Kidney glomerular epithelial cell (primary cell): ENCODE measurements at regions not wholly inside any gene's neighbourhood (a gene's known extent, or its start where the extent isn't known, plus 50 kb on each side); places are given as distances from the start of the nearest gene placed in this dataset.
"Not testable (repeated sequence)": the region's sequence is repeated elsewhere in the genome, so short reads cannot be mapped to it uniquely, and the experiment has no call there.

Source experiments
- DNase-seq: peaks from one replicate; lab custom pipeline; 2025; lab: John Stamatoyannopoulos, UW

DNA sequence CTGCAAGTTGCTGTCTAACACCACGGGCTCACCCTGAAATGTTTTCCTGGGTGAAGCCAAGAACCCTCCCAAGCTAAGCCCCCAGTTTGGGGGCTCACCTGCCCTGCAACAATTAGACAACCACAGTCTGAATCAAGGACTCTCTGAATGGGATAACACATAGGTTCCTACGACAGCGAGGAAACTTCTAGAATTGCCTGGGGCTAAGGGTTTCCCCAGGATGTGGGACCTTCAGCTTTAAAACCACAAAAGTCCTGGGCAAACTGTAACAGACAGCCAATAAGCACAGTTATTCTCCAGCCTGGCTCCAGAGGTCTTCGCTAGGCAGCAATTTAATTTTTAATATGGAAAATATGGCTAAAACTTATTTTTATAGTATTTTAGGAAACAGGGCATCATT lies 162.6 kb downstream of the PRKX start:
- DNase-seq: no peak

GRCh38 chrX:3550160-3550751 lies 163.2 kb downstream of the PRKX start:
- DNase-seq: no peak

DNA sequence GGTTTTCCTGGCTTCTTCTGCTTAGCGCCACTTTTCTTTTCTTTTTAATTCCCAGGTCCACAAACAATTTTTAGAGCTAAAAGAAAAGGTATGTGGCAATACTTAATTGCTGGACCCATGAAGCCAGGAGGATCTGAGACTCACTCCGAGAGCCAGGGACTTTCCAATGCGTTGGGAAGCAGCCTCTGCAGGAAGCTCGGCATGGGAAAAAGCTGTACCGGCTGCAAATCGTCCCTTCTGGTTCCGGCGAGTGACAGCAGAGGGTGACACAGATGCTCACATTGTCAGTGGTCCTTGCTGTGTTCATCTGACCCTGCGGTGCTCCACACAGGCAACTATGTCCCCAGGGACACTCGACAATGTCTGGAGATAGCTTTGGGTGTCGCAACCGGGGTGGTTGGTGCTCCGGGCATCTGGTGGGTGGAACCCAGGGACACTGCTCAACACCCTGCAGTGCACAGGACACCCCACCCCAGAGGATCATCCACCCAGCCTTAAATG lies 164.0 kb downstream of the PRKX start:
- no peak for DNase-seq

DNA sequence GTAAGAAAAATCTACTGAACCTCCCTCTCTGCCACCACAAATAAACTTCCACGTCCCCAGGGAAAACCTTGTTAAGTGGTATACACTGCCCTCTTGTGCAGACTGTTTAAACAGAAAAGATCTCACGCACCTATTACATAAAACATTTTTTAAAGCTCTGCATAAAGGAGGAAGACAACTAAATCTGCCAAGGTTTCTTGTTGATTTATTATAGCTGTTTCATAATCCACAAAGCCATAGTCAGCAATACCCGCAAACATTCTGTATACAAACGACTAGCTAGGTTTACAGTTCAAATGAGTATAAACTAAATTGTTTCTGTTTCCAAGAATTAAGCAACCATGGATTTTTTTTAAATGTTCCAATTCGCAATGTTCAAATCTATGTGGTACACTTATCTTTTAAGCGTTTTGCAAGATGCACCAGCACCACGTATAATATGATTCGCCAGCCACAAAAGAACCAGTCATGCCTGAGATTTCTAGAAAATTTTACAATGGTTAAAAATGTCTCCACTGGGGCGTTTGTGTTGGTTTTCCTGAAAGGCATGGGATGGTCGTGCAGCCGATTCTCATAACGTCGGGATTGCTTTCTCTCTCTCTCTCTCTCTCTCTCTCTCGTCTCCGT lies 164.6 kb downstream of the PRKX start:
- DNase-seq: peak; percentile 25

GRCh38 chrX:3545901-3546300 lies 167.5 kb downstream of the PRKX start:
- no peak for DNase-seq

DNA sequence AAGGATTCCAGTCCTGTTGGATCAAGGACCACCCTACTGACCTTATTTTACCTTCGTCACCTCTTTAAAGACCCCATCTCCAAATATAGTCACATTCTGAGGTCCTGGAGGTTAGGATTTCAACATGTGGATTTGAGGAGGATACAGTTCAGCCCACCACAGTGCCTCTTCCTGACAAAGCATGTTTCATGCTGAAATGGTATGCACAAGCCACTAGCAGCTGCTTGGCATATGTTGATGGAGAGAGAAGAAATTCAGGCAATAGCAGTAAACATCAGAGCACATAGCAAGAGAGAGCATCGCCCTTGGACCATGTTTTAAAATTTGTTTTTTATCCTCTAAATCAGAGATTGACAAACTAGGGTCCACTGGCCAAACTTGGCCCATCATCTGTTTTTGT lies 172.1 kb downstream of the PRKX start:
- no peak for DNase-seq

DNA sequence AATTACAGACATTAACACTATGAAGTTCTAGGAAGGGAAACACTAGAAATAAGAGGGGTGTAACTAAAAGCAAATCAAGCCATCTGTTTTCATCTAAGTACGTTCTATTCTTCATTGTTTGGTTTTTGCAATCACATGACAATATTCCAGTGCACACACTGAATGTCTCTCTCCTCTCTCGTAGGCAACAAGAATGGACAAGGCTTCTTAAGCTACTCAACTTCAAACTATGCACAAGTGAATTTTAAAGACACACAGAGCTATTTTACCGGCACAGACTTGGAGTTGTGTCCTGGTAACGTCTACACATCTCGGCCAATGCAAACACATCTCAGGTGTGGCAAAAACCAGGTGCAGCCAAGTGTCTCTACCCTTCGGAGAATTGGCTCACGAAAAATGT lies 173.3 kb downstream of the PRKX start:
- no peak for DNase-seq

DNA sequence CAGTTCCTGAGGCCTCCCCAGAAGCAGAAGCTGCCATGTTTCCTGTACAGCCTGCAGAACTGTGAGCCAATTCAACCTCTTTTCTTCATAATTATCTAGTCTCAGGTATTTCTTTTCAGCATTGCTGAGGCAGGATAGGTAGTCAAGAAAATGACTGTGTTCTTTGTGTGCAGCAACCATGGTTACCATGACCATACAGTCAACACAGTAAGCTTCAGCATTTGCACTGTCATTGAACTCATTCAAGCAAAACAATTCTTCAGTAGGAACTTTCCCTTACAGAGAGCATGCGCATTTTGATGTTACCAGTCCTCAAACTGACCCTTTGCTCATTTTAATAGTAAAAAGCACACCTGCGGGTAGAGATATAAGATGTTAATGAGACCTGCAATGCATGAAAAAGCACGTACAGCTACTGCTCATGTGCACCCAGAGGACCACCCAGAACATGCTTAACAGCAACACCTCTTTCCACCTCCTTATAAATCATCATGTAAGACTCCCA lies 180.8 kb downstream of the PRKX start:
- no peak for DNase-seq

DNA sequence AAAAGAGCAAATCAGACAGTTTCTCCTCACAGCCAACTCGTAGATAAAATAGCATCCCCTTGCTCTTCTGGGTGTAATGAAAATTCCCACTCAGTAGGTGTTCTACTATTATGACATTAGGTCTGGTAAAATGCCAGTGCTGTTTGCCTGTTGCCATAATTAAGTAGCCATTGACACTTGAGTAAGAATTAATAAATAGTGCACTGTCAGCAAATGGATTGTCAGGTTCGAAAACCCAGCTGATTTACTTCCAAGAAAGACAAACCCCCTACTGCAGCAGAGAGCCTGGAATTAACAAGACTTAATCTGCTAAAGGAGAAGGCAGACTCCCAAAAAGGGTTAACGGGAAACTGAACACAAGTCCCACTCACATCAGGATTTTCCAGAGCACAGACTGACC lies 182.0 kb downstream of the PRKX start:
- not testable (repeated sequence) for DNase-seq

GRCh38 chrX:3529466-3530010 lies 183.1 kb upstream of the MXRA5 start:
- DNase-seq: no peak

- no peak for DNase-seq
Measured at GRCh38 chrX:3527811-3528210, 181.4 kb upstream of the MXRA5 start.

- DNase-seq: no peak
Measured at GRCh38 chrX:3527166-3527565, 180.7 kb upstream of the MXRA5 start.

GRCh38 chrX:3526731-3527130 lies 180.3 kb upstream of the MXRA5 start:
- no peak for DNase-seq

DNA sequence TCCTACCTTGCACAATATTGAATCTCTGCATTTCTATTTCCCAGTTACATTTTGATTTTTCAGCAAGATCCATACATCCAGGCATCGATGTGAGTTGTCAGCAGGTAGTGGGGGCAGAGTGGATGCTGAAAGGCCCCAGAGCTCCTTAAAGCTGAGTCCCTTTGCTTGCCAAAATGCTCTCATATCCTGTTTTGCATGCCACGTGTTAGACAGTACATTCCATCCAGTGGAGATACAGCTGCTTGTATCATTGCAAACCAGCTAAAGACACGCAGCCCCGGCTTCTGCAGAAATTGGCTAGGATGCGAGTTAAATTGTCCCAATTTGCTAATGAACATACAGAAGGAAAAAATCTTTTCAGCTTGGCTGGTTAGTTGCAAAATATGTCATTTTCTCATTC lies 179.6 kb upstream of the MXRA5 start:
- DNase-seq: no peak

- DNase-seq: no peak
Measured at GRCh38 chrX:3522101-3522650, 175.7 kb upstream of the MXRA5 start.

DNA sequence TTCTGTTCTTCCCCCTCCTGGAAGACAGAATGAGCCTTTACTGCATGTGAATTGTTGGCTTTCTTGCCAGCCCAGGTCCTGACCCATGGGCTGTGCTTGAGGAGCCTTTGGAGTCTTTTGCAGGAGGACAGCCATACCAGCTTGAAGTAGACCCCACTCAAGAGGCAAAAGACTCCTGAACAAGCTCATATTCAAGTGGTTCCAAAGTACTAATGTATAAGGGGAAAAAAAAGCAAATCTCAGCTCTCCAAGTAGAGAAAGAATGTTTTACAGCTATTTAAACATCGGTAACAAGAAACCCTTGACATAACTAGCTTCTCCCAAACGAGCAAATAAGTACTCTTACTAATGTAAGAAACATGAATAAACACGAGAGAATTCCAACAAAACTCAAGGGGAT lies 174.9 kb upstream of the MXRA5 start:
- DNase-seq: no peak

- DNase-seq: no peak
Measured at GRCh38 chrX:3520982-3521381, 174.5 kb upstream of the MXRA5 start.

DNA sequence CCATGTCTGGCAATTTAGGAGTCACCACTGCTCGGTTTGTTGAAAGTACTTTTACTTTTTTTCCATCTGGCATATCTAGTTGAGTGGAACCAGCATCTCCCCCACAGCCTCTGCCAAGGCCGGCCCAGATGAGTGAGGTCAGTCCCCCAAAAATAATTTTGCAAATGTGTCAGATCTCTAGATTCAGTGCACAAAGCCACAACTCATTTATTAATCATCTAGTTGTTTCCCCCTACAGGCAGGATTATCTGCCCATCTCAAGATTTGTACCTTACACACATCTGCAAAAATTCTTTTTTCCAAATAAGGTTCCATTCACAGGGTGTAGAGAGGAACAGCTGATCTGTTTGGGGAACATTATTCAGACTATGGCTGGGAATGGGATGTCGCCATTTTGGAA lies 174.0 kb upstream of the MXRA5 start:
- DNase-seq: no peak

DNA sequence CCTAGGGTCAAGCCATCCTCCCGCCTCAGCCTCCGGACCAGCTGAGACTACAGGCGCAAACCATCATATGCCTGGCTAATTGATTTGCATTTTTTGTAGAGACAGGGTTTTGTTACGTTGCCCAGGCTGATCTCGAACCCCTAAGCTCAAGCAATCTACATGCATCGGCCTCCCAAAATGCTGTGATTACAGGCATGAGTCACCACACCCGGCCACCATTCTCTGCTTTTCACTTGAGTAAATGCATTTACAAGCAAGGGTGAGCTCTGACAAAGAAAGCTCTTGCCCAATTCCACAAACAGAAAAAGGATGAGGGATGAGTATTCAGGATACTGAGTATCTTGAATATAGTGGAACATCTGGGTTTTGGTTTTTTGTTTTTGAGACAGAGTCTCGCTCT lies 172.9 kb upstream of the MXRA5 start:
- not testable (repeated sequence) for DNase-seq

DNA sequence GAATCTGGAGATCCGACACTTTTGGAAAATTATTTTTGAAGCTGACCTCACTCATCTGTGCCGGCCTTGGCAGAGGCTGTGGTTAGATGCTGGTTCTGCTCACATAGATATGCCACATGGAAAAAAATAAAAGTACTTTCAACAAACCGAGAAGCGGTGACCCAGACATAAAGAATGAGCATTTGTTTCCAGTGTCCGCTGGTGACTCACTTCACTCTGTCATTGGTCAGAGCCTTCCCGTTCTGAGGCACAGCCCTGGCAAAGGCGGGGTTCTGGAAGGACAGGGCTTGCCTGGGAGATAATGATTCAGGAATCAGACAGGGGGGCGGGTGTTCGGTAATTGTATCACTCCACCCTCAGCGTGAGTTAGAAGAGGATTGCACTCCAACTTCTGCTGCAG lies 172.4 kb upstream of the MXRA5 start:
- no peak for DNase-seq

DNA sequence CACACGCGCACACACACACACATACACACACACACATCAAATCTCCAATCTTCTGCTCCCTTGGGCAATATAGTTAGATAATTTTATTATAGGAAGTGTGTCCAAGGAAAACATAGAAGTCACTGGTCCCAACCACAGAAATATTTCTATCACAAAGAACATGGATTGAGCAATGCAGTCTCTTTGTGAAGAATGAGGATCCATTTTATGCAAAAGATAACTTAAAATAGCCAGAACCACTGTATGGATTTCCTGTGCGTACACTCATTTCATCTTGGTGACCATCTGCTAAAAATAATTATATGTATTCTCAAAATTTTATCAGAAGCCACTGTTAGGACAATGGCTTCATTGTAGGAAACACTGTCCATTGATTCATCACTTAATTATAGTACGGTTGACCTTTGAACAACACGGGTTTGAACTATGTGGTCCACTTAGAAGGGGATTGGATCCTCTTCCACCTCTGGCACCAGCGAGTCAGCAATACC lies 169.6 kb upstream of the MXRA5 start:
- DNase-seq: no peak

- DNase-seq: no peak
Measured at GRCh38 chrX:3514996-3515395, 168.5 kb upstream of the MXRA5 start.

DNA sequence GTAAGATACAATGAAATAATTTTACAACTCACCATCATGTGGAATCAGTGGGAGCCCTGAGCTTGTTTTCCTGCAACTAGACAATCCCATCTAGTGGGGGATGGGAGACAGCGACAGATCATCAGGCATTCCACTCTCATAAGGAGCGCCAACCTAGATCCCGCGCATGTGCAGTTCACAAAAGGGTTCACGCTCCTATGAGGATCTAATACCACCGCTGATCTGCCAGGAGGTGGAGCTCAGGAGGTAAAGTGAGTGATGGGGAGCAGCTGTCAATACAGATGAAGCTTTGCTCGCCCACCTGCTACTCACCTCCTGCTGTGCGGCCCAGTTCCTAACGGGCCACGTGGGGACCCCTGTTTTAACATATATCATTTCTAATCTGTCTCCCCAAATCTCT lies 165.7 kb upstream of the MXRA5 start:
- not testable (repeated sequence) for DNase-seq
